NB4 (cell line): ENCODE measurements at regions not wholly inside any gene's neighbourhood (a gene's known extent, or its start where the extent isn't known, plus 50 kb on each side); places are given as distances from the start of the nearest gene placed in this dataset.

Source experiments
- DNase-seq: peaks from one replicate; pipeline ENCODE4 v3.0.0; 2010; ENCODE audit warnings: low read depth
- H3K4me3 ChIP-seq: one replicate; pipeline ENCODE4 v1.5.1; 2011; ENCODE audit warnings: mild to moderate bottlenecking, low read depth, low read length, moderate library complexity
- MYC ChIP-seq: IDR thresholded peaks from 2 replicates; pipeline ENCODE4 v1.6.1; 2011; ENCODE audit warnings: low read depth, low read length
- POLR2A ChIP-seq: IDR thresholded peaks from 2 replicates; pipeline ENCODE4 v1.6.1; 2011; ENCODE audit warnings: mild to moderate bottlenecking; ENCODE audit not compliant: insufficient read length; ENCODE audit errors: extremely low read depth
- TF ChIP-seq, protein P1 (sequence below): IDR thresholded peaks from 2 replicates; pipeline ENCODE4 v1.6.1; 2011; ENCODE audit warnings: low read depth, low read length
- TF ChIP-seq, protein P2 (sequence below): IDR thresholded peaks from one replicate; pipeline ENCODE4 v1.5.1; 2012; ENCODE audit warnings: low read depth, low read length

DNA sequence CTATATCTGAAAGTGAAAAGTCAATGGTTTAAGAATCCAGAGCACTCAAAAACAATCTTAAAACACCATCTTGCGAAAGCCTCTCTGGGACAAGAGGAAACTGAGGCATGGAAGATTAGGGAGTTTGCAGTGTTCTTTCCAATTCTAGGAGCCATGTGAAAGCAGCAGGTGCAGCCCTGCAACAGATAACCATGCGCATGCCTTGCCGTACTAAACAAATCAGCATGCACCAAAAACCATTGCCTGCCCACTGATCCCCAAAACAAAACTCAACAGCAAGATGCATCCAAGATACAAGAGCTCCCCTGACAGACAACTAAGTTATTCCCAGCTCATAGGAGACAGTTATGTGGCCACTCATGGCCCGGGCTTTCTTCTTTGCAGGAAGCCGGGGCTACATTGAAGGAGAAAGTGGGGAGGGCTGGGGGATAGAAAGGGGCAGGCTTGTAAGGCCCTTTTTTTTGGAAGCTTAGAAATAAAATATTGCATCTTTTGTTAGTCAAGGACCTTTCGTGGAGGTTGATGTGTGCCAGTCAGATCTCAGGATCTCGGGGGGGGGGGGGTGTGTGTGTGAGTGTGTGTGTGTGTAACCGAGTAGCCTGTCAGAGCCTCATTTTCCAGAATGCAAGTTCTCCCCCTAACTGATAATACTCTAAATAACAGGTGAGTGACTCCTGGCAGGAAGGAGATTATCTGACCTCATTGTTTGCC is 178.4 kb downstream of the MBOAT1 start:
- DNase-seq, result no peak
- H3K4me3 ChIP-seq, result no peak overlapping the region
- TF ChIP-seq, protein P1, sequence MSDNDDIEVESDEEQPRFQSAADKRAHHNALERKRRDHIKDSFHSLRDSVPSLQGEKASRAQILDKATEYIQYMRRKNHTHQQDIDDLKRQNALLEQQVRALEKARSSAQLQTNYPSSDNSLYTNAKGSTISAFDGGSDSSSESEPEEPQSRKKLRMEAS, result no peak
- TF ChIP-seq, protein P2, sequence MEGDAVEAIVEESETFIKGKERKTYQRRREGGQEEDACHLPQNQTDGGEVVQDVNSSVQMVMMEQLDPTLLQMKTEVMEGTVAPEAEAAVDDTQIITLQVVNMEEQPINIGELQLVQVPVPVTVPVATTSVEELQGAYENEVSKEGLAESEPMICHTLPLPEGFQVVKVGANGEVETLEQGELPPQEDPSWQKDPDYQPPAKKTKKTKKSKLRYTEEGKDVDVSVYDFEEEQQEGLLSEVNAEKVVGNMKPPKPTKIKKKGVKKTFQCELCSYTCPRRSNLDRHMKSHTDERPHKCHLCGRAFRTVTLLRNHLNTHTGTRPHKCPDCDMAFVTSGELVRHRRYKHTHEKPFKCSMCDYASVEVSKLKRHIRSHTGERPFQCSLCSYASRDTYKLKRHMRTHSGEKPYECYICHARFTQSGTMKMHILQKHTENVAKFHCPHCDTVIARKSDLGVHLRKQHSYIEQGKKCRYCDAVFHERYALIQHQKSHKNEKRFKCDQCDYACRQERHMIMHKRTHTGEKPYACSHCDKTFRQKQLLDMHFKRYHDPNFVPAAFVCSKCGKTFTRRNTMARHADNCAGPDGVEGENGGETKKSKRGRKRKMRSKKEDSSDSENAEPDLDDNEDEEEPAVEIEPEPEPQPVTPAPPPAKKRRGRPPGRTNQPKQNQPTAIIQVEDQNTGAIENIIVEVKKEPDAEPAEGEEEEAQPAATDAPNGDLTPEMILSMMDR, result no peak
- TF ChIP-seq POLR2A, result no peak
- no peak for TF ChIP-seq MYC

DNA sequence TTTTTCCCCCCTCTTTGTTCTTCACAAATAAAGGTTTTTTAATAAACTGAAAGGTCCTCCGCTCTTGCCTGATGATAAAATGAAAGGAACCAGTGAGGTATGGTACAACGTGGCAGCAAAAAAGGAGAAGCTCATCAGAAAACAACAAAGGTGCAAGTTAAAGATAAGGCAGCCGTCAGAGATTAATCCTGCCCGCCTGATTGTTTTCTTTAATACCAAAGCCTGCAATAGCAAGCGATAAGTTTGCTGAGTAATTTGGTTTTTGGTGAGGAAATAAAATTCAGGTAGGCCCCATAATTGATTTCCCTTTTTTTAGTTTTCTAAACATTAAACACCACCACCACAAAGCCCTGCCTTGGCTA is 177.9 kb downstream of the MBOAT1 start:
- no peak for DNase-seq
- TF ChIP-seq, protein P1, result no peak
- TF ChIP-seq, protein P2, result no peak
- TF ChIP-seq POLR2A (no peak), MYC (no peak)
- H3K4me3 ChIP-seq, result no peak overlapping the region

DNA sequence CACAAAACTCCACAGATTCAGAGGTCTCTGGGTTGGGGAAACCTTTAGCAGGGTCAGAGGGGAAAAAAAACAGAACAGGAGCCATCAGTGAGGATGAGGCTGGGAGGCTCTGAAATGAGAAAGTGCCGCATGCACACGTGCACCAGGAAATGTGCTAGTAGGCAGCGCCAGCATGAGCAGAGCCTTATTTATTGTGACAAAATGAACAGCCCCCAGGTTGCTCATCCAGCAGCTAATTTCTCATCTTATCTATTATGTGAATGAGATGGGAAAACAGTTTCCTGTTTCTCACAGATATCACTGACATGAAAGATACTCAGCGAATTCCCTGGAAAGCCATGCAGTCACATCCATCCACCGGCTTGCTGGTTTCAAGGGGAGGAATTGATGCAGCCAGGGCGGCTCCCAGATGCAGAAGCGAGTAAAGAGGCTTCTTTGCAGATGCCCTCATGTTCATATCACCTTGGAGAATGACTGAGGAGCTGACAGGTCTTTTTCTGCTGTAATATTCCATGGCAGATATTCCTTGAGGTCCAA is 176.1 kb downstream of the MBOAT1 start:
- TF ChIP-seq MYC, result no peak
- no peak for TF ChIP-seq POLR2A
- TF ChIP-seq, protein P1, result no peak
- TF ChIP-seq, protein P2, result no peak

DNA sequence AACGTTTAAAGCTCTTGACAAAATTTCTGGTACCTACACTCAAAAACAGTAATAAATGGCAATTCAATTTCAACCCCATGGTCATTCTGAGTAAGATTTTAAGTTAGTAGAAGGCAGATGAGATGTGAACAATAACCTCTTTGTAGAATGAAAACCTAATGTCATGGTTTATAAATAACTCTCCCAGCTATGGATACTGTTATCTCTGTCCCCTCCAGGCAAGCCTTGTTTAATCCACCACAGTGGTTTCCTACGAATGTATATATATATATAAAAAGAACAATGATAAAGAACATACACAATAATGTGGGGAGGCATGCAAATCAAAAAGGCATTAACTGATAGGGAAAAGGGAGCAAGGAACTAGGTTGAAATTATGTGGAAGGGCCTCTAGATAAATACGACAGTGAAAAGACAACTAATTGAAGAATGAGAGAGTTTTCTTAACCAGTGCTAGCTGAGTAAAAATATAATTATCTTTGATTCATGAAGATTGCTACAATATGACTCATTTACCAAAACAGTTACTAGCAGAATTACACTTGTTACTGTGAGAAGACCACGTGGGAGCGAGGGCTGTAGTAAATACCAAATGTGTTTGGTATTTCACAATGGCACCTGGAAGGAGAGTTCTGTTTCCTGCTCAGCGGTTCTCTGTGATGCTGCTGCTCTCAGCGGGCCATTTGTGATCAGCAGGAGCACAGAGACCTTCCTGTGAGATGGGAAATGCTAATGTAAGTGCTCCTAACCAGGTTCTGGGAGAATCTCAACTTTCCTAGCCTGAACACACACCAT is 173.7 kb downstream of the MBOAT1 start:
- DNase-seq, result peak; percentile 31
- H3K4me3 ChIP-seq, result no peak overlapping the region
- no peak for TF ChIP-seq MYC
- TF ChIP-seq, protein P1, result peak; percentile 42

More for the DNA sequence above, 176.1 kb downstream of the MBOAT1 start:
- no peak overlapping the region for H3K4me3 ChIP-seq
- no peak for DNase-seq

DNA sequence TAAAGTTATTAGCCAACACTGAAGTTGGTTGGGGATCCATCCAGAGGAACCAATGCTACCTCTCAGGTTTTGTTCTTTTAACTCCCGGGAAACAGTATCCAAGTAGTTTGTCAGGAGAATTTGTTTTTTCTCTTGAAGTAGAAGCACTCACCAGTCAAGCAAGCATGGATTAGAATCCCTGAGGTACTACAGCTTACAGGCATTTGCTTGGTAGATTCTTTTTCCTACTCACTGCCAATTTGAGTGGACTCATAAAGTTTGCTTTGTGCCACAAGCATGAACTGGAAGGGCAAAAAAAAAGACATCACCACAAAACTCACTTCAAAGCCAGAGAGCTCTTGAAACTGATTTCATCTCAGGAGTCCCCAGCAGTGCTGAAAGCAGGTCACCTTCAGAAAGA is 167.4 kb downstream of the MBOAT1 start:
- no peak for TF ChIP-seq MYC
- no peak for TF ChIP-seq POLR2A
- TF ChIP-seq, protein P2, result no peak
- TF ChIP-seq, protein P1, result no peak
- H3K4me3 ChIP-seq, result no peak overlapping the region
- no peak for DNase-seq
